Endothelial cell of umbilical vein (primary cell): ENCODE measurements at regions not wholly inside any gene's neighbourhood (a gene's known extent, or its start where the extent isn't known, plus 50 kb on each side); places are given as distances from the start of the nearest gene placed in this dataset.
A peak's percentile ranks its signal among the peaks of the same experiment; 100 is the strongest.

Experiments
- BruUV-seq: library from RNA; stranded (reverse); fragments of 400-500 nt; replicated peaks from 2 replicates; lab custom pipeline; 2021; lab: Mats Ljungman, UMichigan
- CTCF ChIA-PET: fragments of 300-600, 350-600 bp; sonication (Branson Sonifier 250); formaldehyde crosslinking; loops from one replicate; lab custom pipeline; 2021; ENCODE audit warnings: antibody characterized with exemption, inconsistent platforms; lab: Charles Lee
- POLR2A ChIA-PET: fragments of 300-600, 350-600 bp; sonication (Branson Sonifier 250); formaldehyde crosslinking; loops from one replicate; lab custom pipeline; 2021; ENCODE audit warnings: antibody characterized with exemption, inconsistent platforms; lab: Charles Lee
- DNase-seq: peaks from one replicate; pipeline ENCODE4 v3.0.0-alpha.2; 2011; ENCODE audit warnings: low read depth, low spot score
- FAIRE-seq: peaks from 2 replicates; lab custom pipeline; 2011; peaks lifted over from hg19 to GRCh38; lab: Jason Lieb, UNC
- H2AFZ ChIP-seq: 2 replicates; pipeline ENCODE4 v1.6.0; 2012; ENCODE audit warnings: low read depth, low read length, control low read depth, inconsistent platforms
- H3K27ac ChIP-seq: 2 replicates; pipeline ENCODE4 v1.5.1; 2011; ENCODE audit warnings: low read depth, mild to moderate bottlenecking, control low read depth, low read length, moderate library complexity; ENCODE audit not compliant: insufficient read depth
- H3K27me3 ChIP-seq, 2 experiments: 2 replicates each; pipeline versions ENCODE4 v1.6.0 to v1.6.1; 2011; ENCODE audit warnings: low read length in 2 of 2, mixed read lengths in 1 of 2; ENCODE audit not compliant: control insufficient read depth in 2 of 2, insufficient read depth in 2 of 2
- H3K36me3 ChIP-seq, 2 experiments: 2 replicates in 1 of 2; 3 replicates in 1 of 2; pipeline ENCODE4 v1.5.1; 2011; ENCODE audit warnings: low read length in 2 of 2, mild to moderate bottlenecking in 1 of 2, moderate library complexity in 1 of 2; ENCODE audit not compliant: control insufficient read depth in 2 of 2, insufficient read depth in 2 of 2; ENCODE audit errors: extremely low read depth in 1 of 2
- H3K4me1 ChIP-seq: 3 replicates; pipeline ENCODE4 v1.5.1; 2011; ENCODE audit warnings: mild to moderate bottlenecking, low read length; ENCODE audit not compliant: control insufficient read depth, insufficient read depth; ENCODE audit errors: extremely low read depth
- H3K4me2 ChIP-seq: 2 replicates; pipeline ENCODE4 v1.6.1; 2011; ENCODE audit warnings: low read length, control low read depth, mixed read lengths; ENCODE audit not compliant: insufficient read depth
- H3K4me3 ChIP-seq, 3 experiments: fragments of 200-600 bp in 1 of 3; sonication (generic), shearing (Covaris generic) in 1 of 3; replicated peaks in 1 of 3; 2 replicates each; pipeline ENCODE4 v1.5.1; 2011 to 2016; ENCODE audit warnings: control low read depth in 3 of 3, low read length in 3 of 3, mild to moderate bottlenecking in 2 of 3, inconsistent platforms in 1 of 3, low read depth in 1 of 3, moderate library complexity in 1 of 3; ENCODE audit not compliant: insufficient read depth in 1 of 3
- H3K79me2 ChIP-seq: 2 replicates; pipeline ENCODE4 v1.6.0; 2012; ENCODE audit warnings: low read length, inconsistent platforms; ENCODE audit not compliant: control insufficient read depth, insufficient read depth
- H3K9ac ChIP-seq: replicated peaks from 2 replicates; pipeline ENCODE3; 2011; ENCODE audit warnings: low read length, control low read depth; ENCODE audit not compliant: insufficient read depth; ENCODE audit errors: extremely low read depth
- H3K9me1 ChIP-seq: replicated peaks from 3 replicates; pipeline ENCODE4 v1.6.0; 2011; ENCODE audit warnings: mild to moderate bottlenecking, low read length; ENCODE audit not compliant: control insufficient read depth, insufficient read depth; ENCODE audit errors: extremely low read depth
- H3K9me3 ChIP-seq: replicated peaks from 2 replicates; pipeline ENCODE4 v1.5.1; 2012; ENCODE audit warnings: low read length, inconsistent platforms; ENCODE audit not compliant: control insufficient read depth, insufficient read depth
- H4K20me1 ChIP-seq: replicated peaks from 2 replicates; pipeline ENCODE3; 2011; ENCODE audit warnings: mild to moderate bottlenecking, low read length; ENCODE audit not compliant: control insufficient read depth, insufficient read depth; ENCODE audit errors: extremely low read depth
- CTCF ChIP-seq, 2 donors: IDR thresholded peaks; 1 replicate in 1 of 2; 2 replicates in 1 of 2; pipeline ENCODE4 v1.5.1; 2011; ENCODE audit warnings: low read length in 2 of 2, mild to moderate bottlenecking in 2 of 2, moderate library complexity in 2 of 2, control low read depth in 1 of 2, inconsistent platforms in 1 of 2, low read depth in 1 of 2; ENCODE audit not compliant: insufficient read depth in 1 of 2; ENCODE audit errors: extremely low read depth in 1 of 2
- EZH2 ChIP-seq: IDR thresholded peaks from 2 replicates; pipeline ENCODE4 v1.6.1; 2012; ENCODE audit warnings: borderline replicate concordance, low read depth, mild to moderate bottlenecking, moderate library complexity, low read length, inconsistent platforms; ENCODE audit not compliant: severe bottlenecking
- FOS ChIP-seq: IDR thresholded peaks from 2 replicates; pipeline ENCODE4 v1.6.1; 2011; ENCODE audit warnings: mild to moderate bottlenecking, low read length, moderate library complexity, borderline replicate concordance; ENCODE audit not compliant: insufficient read depth
- GATA2 ChIP-seq: IDR thresholded peaks from 2 replicates; pipeline ENCODE4 v1.7.0; 2011; ENCODE audit warnings: low read depth, mild to moderate bottlenecking, moderate library complexity, mixed read lengths, low read length; ENCODE audit not compliant: insufficient read length, insufficient read depth
- JUN ChIP-seq: IDR thresholded peaks from 2 replicates; pipeline ENCODE4 v1.6.1; 2011; ENCODE audit warnings: borderline replicate concordance, low read depth; ENCODE audit not compliant: insufficient read length, insufficient read depth
- MAX ChIP-seq: IDR thresholded peaks from 2 replicates; pipeline ENCODE4 v1.6.1; 2011; ENCODE audit not compliant: insufficient read depth, insufficient read length
- MYC ChIP-seq: IDR thresholded peaks from one replicate; pipeline ENCODE4 v1.6.1; 2011; ENCODE audit warnings: mild to moderate bottlenecking, low read depth, low read length
- POLR2A ChIP-seq: IDR thresholded peaks from 2 replicates; pipeline ENCODE4 v1.6.1; 2012; ENCODE audit warnings: low read depth, mild to moderate bottlenecking, control low read depth, low read length
- POLR2AphosphoS5 ChIP-seq: IDR thresholded peaks from 2 replicates; pipeline ENCODE4 v1.6.1; 2012; ENCODE audit warnings: low read depth, mild to moderate bottlenecking, control low read depth, low read length, moderate library complexity; ENCODE audit not compliant: insufficient read depth
- dilution Hi-C: fragments of 300-500 bp; cut with MboI; formaldehyde crosslinking; loops from one replicate; pipeline ENCODE4 v1.15.0; 2019; ENCODE audit warnings: low sequenced_read_pairs; ENCODE audit not compliant: extremely low pct_ligation_motif_present
- intact Hi-C: fragments of 100-400 bp; cut with micrococcal nuclease; formaldehyde crosslinking; loops from one replicate; pipeline ENCODE4 v1.10.0; 2022

GRCh38 chr11:88447281-88447680, 109.7 kb upstream of the CTSC start:
- Histone ChIP-seq H3K4me2 (no peak overlapping the region), H3K36me3 (no peaks in the 10 kb centered on the region), H3K27me3 (no peaks in the 10 kb centered on the region), H3K4me1 (no peaks in the 10 kb centered on the region), H3K9ac (no peak overlapping the region), H2AFZ (no peak overlapping the region), H3K9me3 (no peaks in the 10 kb centered on the region), H3K79me2 (no peaks in the 10 kb centered on the region), H3K4me3 (no peak overlapping the region), H3K27ac (no peak overlapping the region), H4K20me1 (no peaks in the 10 kb centered on the region), H3K9me1 (no peaks in the 10 kb centered on the region)
- intact Hi-C loops = no loop called here
- CTCF ChIA-PET = no interaction called here
- DNase-seq = no peak
- TF ChIP-seq JUN = no peak
- no peak for TF ChIP-seq MYC
- TF ChIP-seq FOS = no peak
- no peak for TF ChIP-seq CTCF (IDR thresholded peaks at IDR 0.05; ENCODE audit: extremely low read depth in 1 of 2, insufficient read depth in 1 of 2, low read depth in 1 of 2, low read length in 2 of 2)
- no peak for TF ChIP-seq GATA2
- TF ChIP-seq EZH2 = no peak
- TF ChIP-seq POLR2AphosphoS5 = no peak
- TF ChIP-seq MAX = no peak
- no peak for TF ChIP-seq POLR2A
- no TSS peak for BruUV-seq
- FAIRE-seq = peak; percentile 4
- dilution Hi-C loops = no loop called here
- POLR2A ChIA-PET = no interaction called here
